ENCODE measurements at regions not wholly inside any gene's neighbourhood (a gene's known extent, or its start where the extent isn't known, plus 50 kb on each side); places are given as distances from the start of the nearest gene placed in this dataset.

DNA sequence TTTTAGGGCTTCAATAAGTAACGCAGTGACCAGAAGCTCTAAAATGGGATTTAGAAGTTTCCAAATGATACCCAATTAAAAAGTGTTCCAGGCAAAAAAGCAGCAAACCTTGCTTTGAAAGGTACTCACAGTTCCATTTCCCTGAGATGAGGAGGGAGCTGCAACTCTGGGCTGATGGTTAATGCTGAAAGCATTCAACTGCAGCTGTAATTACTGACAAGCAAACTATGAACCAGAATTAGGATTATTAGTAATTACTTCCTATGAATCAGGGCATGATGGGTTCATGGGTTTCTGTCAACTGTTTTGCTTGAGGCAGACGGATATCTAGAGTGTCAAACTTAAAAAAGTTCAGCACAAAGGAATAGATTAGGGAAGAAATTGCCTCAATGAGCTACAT is 357.4 kb downstream of the STIM2 start:
- Histone ChIP-seq H3K36me3 (ENCODE audit: control insufficient read depth in 1 of 2, insufficient read depth in 2 of 2, low read length in 2 of 2) (no peaks in the 10 kb centered on the region), H3K4me1 (ENCODE audit: control insufficient read depth in 1 of 2, insufficient read depth in 2 of 2, low read length in 2 of 2) (no peaks in the 10 kb centered on the region), H3K27me3 (ENCODE audit: low read depth, low read length) (no peaks in the 10 kb centered on the region), H3K27ac (ENCODE audit: low read length) (no peak overlapping the region), H3K4me3 (ENCODE audit: low read depth in 1 of 2, low read length in 2 of 2) (no peak overlapping the region), H3K9me3 (ENCODE audit: control insufficient read depth in 1 of 2, low read length in 2 of 2) (no peaks in the 10 kb centered on the region)

DNA sequence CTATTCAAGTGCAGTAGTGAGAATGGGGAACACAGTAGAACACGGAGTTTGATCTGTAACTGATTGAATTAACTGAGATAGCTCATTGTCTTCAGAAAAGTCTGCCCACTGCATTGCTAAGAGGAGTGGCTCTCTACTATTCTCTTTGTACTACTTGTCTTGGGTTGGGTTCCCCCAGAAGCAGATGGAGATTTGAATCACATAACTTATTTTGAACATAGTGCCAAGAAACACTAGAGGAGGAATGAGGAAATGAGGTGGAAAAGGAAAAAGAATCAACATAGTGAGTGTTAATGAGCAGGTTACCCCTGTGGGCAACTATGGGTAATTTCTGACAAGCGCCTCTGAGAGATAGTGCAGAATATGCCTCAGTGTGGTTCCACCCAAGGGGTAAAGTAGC is 362.7 kb downstream of the STIM2 start:
- no peaks in the 10 kb centered on the region for H3K36me3 ChIP-seq (ENCODE audit: control insufficient read depth in 1 of 2, insufficient read depth in 2 of 2, low read length in 2 of 2)
- no peak overlapping the region for H3K27ac ChIP-seq (ENCODE audit: low read length)
- H3K4me1 ChIP-seq (ENCODE audit: control insufficient read depth in 1 of 2, insufficient read depth in 2 of 2, low read length in 2 of 2) = no peaks in the 10 kb centered on the region
- no peak overlapping the region for H3K4me3 ChIP-seq (ENCODE audit: low read depth in 1 of 2, low read length in 2 of 2)
- H3K27me3 ChIP-seq (ENCODE audit: low read depth, low read length) = no peaks in the 10 kb centered on the region
- no peaks in the 10 kb centered on the region for H3K9me3 ChIP-seq (ENCODE audit: control insufficient read depth in 1 of 2, low read length in 2 of 2)

DNA sequence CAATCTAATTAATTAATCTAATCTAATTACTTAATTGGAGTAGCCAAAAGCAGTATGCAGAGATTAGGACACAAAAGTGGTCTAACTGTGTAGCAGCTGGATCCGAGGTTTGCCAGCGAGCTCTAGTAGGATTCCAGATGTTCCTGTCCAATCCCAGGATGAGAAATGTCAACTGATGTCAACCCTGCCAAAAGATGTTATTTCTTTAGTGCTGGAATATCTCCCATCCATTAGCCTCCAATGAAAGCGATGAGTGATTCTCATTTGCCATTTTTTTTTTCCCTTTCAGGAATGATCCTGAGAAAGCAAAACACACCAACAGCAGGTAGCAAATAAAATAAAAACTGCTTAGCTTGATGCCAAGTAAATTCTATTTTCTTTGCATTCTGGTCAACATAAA is 372.9 kb downstream of the STIM2 start:
- Histone ChIP-seq H3K4me3 (ENCODE audit: low read depth in 1 of 2, low read length in 2 of 2) (no peak overlapping the region), H3K4me1 (ENCODE audit: control insufficient read depth in 1 of 2, insufficient read depth in 2 of 2, low read length in 2 of 2) (peaks cover 0 to 3% of the 10 kb centered on the region in 2 donors), H3K36me3 (ENCODE audit: control insufficient read depth in 1 of 2, insufficient read depth in 2 of 2, low read length in 2 of 2) (no peaks in the 10 kb centered on the region), H3K27me3 (ENCODE audit: low read depth, low read length) (no peaks in the 10 kb centered on the region), H3K27ac (ENCODE audit: low read length) (no peak overlapping the region), H3K9me3 (ENCODE audit: control insufficient read depth in 1 of 2, low read length in 2 of 2) (no peaks in the 10 kb centered on the region)

DNA sequence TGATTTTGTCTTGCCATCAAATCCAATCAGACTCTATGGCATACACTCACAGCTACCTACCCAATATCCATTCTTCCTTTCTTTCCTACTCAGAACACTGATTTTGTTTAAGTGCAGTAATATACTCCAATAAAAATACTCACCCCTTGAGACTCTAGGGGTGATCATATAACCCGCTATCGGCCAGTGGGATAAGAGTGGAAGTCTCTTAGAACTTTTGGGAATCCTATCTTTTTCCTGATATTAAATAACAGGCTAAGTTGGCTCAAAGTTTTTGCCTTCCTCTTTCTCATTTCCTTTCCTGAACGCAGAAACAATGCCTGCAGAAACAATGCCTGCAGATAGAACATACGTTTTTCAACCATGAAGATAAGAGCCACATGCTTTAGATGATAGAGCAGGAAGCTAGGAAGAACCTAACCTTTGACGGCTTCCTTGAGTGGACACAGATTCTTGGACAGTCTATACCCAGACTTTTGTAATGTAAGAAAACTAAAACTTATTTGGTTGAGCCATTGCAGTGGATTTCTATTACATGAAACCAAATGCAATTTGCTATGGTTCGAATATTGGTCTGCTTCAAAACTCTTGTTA is 373.8 kb downstream of the STIM2 start:
- no peaks in the 10 kb centered on the region for H3K27me3 ChIP-seq (ENCODE audit: low read depth, low read length)
- H3K9me3 ChIP-seq (ENCODE audit: control insufficient read depth in 1 of 2, low read length in 2 of 2) = no peaks in the 10 kb centered on the region
- H3K4me1 ChIP-seq (ENCODE audit: control insufficient read depth in 1 of 2, insufficient read depth in 2 of 2, low read length in 2 of 2) = peaks cover 0 to 3% of the 10 kb centered on the region in 2 donors
- no peaks in the 10 kb centered on the region for H3K36me3 ChIP-seq (ENCODE audit: control insufficient read depth in 1 of 2, insufficient read depth in 2 of 2, low read length in 2 of 2)
- H3K27ac ChIP-seq (ENCODE audit: low read length) = no peak overlapping the region
- no peak overlapping the region for H3K4me3 ChIP-seq (ENCODE audit: low read depth in 1 of 2, low read length in 2 of 2)

DNA sequence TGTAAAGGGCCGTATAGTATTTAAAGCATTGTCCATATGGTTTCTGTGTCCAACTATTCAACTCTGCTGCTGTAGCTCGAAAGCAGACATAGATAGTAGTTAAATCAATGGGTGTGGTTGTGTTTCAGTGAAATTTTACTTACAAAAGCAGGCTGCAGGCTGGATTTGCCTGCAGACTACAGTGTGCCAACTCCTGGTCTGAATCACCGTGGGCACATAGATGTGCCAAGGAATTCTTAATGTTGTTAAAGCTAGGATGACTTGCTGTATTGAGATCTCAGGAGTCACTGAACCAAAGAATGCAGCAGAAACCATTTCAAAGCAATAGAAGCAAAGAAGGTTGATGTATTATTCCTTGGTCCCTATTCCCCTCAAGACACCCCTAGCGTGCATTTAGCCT is 379.0 kb downstream of the STIM2 start:
- Histone ChIP-seq H3K27ac (ENCODE audit: low read length) (no peak overlapping the region), H3K27me3 (ENCODE audit: low read depth, low read length) (no peaks in the 10 kb centered on the region), H3K9me3 (ENCODE audit: control insufficient read depth in 1 of 2, low read length in 2 of 2) (no peaks in the 10 kb centered on the region), H3K4me1 (ENCODE audit: control insufficient read depth in 1 of 2, insufficient read depth in 2 of 2, low read length in 2 of 2) (no peaks in the 10 kb centered on the region), H3K36me3 (ENCODE audit: control insufficient read depth in 1 of 2, insufficient read depth in 2 of 2, low read length in 2 of 2) (no peaks in the 10 kb centered on the region), H3K4me3 (ENCODE audit: low read depth in 1 of 2, low read length in 2 of 2) (no peak overlapping the region)

DNA sequence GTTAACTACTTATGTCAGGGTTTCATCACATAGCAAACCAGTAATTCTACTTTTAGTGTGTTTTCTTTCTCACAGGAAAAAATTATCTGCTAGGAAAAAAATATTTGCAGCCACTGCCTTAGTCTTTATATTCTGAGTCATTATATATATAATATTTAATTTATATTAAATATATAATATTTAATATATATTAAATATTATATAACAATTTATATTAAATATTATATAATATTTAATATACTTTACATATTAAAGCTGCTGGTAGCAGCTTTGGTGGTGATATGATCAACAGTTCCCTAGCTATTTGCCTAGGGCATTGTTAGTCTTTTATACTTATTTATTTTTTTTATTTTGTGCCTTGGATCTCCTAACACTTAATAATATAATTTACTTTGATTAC is 381.6 kb downstream of the STIM2 start:
- Histone ChIP-seq H3K4me3 (ENCODE audit: low read depth in 1 of 2, low read length in 2 of 2) (no peak overlapping the region), H3K9me3 (ENCODE audit: control insufficient read depth in 1 of 2, low read length in 2 of 2) (no peaks in the 10 kb centered on the region), H3K27me3 (ENCODE audit: low read depth, low read length) (no peaks in the 10 kb centered on the region), H3K4me1 (ENCODE audit: control insufficient read depth in 1 of 2, insufficient read depth in 2 of 2, low read length in 2 of 2) (no peaks in the 10 kb centered on the region), H3K36me3 (ENCODE audit: control insufficient read depth in 1 of 2, insufficient read depth in 2 of 2, low read length in 2 of 2) (no peaks in the 10 kb centered on the region), H3K27ac (ENCODE audit: low read length) (no peak overlapping the region)

DNA sequence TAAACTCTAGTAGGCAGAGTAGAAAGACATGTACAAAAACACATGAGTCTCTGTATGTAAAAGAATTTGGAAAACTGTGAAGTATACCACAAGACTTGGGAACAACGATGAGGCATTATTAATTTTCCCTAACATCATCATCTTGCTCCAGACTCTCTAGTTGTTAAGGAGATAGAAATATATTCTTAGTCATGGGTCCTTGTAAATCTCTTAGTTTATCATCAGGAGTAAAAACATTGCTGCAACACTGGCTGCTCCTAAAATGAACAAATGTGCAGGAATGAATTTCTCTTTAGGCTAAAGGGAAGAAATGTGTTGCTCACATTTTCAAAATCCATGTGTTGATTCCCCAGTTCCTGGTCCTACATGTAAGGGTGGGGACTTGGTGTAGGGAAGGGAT is 384.6 kb downstream of the STIM2 start:
- Histone ChIP-seq H3K36me3 (ENCODE audit: control insufficient read depth in 1 of 2, insufficient read depth in 2 of 2, low read length in 2 of 2) (no peaks in the 10 kb centered on the region), H3K4me1 (ENCODE audit: control insufficient read depth in 1 of 2, insufficient read depth in 2 of 2, low read length in 2 of 2) (no peaks in the 10 kb centered on the region), H3K27ac (ENCODE audit: low read length) (no peak overlapping the region), H3K9me3 (ENCODE audit: control insufficient read depth in 1 of 2, low read length in 2 of 2) (no peaks in the 10 kb centered on the region), H3K4me3 (ENCODE audit: low read depth in 1 of 2, low read length in 2 of 2) (no peak overlapping the region), H3K27me3 (ENCODE audit: low read depth, low read length) (no peaks in the 10 kb centered on the region)

DNA sequence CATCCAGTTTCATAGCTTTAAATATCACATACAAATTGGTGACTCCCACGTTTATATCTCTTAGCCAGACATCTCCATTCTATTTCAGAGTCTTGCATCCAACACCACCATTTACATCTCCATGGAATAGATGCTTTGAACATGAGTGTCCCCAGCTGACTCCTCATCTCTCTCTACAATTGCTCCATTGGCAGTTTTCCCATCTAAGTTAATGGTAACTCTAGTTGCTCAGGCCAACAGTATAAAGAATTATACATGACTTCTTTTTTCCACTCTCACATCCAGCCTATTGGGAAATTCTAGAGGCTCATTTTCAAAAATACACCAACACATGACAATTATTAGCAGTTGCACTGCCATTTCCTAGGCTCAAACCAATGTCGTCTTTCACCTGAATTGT is 388.2 kb downstream of the STIM2 start:
- H3K36me3 ChIP-seq (ENCODE audit: control insufficient read depth in 1 of 2, insufficient read depth in 2 of 2, low read length in 2 of 2) = no peaks in the 10 kb centered on the region
- H3K27me3 ChIP-seq (ENCODE audit: low read depth, low read length) = no peaks in the 10 kb centered on the region
- peaks cover 0 to 4% of the 10 kb centered on the region in 2 donors for H3K4me1 ChIP-seq (ENCODE audit: control insufficient read depth in 1 of 2, insufficient read depth in 2 of 2, low read length in 2 of 2)
- no peak overlapping the region for H3K4me3 ChIP-seq (ENCODE audit: low read depth in 1 of 2, low read length in 2 of 2)
- H3K9me3 ChIP-seq (ENCODE audit: control insufficient read depth in 1 of 2, low read length in 2 of 2) = no peaks in the 10 kb centered on the region
- no peak overlapping the region for H3K27ac ChIP-seq (ENCODE audit: low read length)

DNA sequence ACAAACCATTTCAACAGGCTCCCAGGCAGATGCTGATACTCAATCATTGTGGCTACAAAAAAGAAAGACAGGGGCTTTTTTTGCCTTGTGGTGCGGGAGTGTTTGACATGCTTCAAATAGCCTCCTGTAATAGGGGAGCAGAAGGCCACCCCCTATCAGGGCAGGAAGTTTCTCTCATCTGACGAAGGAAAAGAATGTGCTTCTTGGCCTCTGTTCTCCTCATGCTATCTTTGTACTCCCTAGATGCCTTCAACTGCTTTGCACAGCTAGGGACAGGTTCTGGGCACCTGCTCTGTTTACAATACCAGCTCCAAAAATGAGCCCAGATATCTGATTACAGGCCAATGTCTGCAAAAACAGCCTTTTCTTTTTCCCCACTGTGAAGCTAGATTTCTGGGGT is 391.1 kb downstream of the STIM2 start:
- Histone ChIP-seq H3K27me3 (ENCODE audit: low read depth, low read length) (no peaks in the 10 kb centered on the region), H3K9me3 (ENCODE audit: control insufficient read depth in 1 of 2, low read length in 2 of 2) (no peaks in the 10 kb centered on the region), H3K27ac (ENCODE audit: low read length) (no peak overlapping the region), H3K4me1 (ENCODE audit: control insufficient read depth in 1 of 2, insufficient read depth in 2 of 2, low read length in 2 of 2) (peaks cover 0 to 4% of the 10 kb centered on the region in 2 donors), H3K36me3 (ENCODE audit: control insufficient read depth in 1 of 2, insufficient read depth in 2 of 2, low read length in 2 of 2) (no peaks in the 10 kb centered on the region), H3K4me3 (ENCODE audit: low read depth in 1 of 2, low read length in 2 of 2) (no peak overlapping the region)

DNA sequence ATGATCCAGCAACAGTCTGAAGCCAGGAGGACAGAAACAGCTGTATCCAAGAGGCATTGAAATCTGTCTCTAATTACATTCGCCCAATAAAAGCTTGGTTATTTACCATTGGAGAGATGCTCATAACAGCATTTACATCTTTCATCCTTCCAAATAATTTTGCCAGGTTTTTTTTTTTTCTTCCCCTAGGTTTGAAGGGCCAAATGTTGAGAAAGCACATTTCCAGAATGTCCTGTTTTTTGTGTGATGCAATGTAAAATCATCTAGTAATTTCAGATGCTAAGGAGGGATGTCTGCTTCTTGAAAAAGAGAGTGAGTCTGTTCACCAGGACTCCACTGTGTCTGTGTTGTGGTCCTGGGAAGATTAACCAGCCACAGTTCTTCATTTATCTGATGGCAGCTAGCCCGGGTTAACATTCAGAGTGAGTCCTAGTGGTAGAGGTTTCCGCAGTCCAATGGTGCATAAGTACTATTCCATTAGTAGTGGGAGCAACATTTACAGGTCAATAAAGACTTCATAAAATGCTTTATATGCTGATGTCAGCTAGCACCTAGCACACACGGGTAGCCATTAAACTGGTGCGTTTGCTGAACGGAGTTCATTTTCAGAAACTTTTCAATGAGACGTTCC is 406.8 kb downstream of the STIM2 start:
- Histone ChIP-seq H3K27ac (ENCODE audit: low read length) (no peak overlapping the region), H3K27me3 (ENCODE audit: low read depth, low read length) (no peaks in the 10 kb centered on the region), H3K4me1 (ENCODE audit: control insufficient read depth in 1 of 2, insufficient read depth in 2 of 2, low read length in 2 of 2) (no peaks in the 10 kb centered on the region), H3K36me3 (ENCODE audit: control insufficient read depth in 1 of 2, insufficient read depth in 2 of 2, low read length in 2 of 2) (no peaks in the 10 kb centered on the region), H3K4me3 (ENCODE audit: low read depth in 1 of 2, low read length in 2 of 2) (no peak overlapping the region), H3K9me3 (ENCODE audit: control insufficient read depth in 1 of 2, low read length in 2 of 2) (no peaks in the 10 kb centered on the region)

DNA sequence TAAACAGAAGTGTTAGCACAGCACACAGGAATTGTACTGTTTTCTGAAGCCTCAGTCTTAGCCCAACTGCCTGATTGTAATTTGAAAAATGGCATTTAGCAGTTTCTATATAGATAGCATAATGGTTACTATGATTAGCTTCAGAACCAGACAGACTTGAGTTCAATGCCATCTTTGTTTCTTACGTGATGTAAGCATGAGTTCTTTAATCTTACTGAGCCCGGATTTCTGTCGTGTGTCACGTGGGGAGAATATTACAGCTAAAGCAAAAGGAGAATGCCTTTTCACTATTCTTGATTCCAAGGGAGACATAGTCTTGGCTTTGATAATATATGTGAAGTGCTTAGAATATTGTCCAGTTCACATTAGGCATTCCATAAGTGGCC is 407.3 kb downstream of the STIM2 start:
- Histone ChIP-seq H3K9me3 (ENCODE audit: control insufficient read depth in 1 of 2, low read length in 2 of 2) (no peaks in the 10 kb centered on the region), H3K4me3 (ENCODE audit: low read depth in 1 of 2, low read length in 2 of 2) (no peak overlapping the region), H3K36me3 (ENCODE audit: control insufficient read depth in 1 of 2, insufficient read depth in 2 of 2, low read length in 2 of 2) (no peaks in the 10 kb centered on the region), H3K27ac (ENCODE audit: low read length) (no peak overlapping the region), H3K4me1 (ENCODE audit: control insufficient read depth in 1 of 2, insufficient read depth in 2 of 2, low read length in 2 of 2) (no peaks in the 10 kb centered on the region), H3K27me3 (ENCODE audit: low read depth, low read length) (no peaks in the 10 kb centered on the region)

DNA sequence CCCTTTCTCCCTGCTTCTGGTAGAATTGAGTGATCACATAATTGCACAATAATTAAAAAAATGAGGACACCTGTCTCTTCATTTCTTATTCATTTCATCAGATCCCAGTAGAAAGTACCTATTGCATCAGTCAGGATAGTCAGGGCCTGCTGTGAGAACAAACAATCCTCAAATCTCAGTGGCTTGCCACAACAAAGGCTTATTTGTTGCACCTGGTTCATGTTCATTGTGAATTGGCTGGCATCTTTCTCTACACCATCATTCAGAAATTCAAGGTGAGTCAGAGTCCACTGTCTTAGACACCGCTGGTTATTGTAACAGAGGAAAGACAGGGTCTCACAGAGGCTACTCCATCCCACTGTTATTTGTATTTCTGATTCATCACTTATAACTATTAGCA is 409.8 kb downstream of the STIM2 start:
- H3K27ac ChIP-seq (ENCODE audit: low read length) = no peak overlapping the region
- H3K27me3 ChIP-seq (ENCODE audit: low read depth, low read length) = no peaks in the 10 kb centered on the region
- H3K9me3 ChIP-seq (ENCODE audit: control insufficient read depth in 1 of 2, low read length in 2 of 2) = no peaks in the 10 kb centered on the region
- no peak overlapping the region for H3K4me3 ChIP-seq (ENCODE audit: low read depth in 1 of 2, low read length in 2 of 2)
- H3K4me1 ChIP-seq (ENCODE audit: control insufficient read depth in 1 of 2, insufficient read depth in 2 of 2, low read length in 2 of 2) = no peaks in the 10 kb centered on the region
- H3K36me3 ChIP-seq (ENCODE audit: control insufficient read depth in 1 of 2, insufficient read depth in 2 of 2, low read length in 2 of 2) = no peaks in the 10 kb centered on the region
